Type B pancreatic cell (in vitro differentiated cells): ENCODE measurements at regions not wholly inside any gene's neighbourhood (a gene's known extent, or its start where the extent isn't known, plus 50 kb on each side); places are given as distances from the start of the nearest gene placed in this dataset.

Experiments used
- DNase-seq: peaks from one replicate; pipeline ENCODE4 v3.0.0; 2021; ENCODE audit warnings: mixed read lengths; ENCODE audit not compliant: unreplicated experiment; ENCODE audit errors: extremely low spot score
- H3K27ac Mint-ChIP-seq: 2 replicates; pipeline ENCODE4 v1.8.0; 2021; ENCODE audit warnings: mild to moderate bottlenecking, mixed read lengths
- H3K27me3 Mint-ChIP-seq: 2 replicates; pipeline ENCODE4 v1.8.0; 2021; ENCODE audit warnings: mixed read lengths
- H3K36me3 Mint-ChIP-seq: 2 replicates; pipeline ENCODE4 v1.8.0; 2021; ENCODE audit warnings: mixed read lengths
- H3K4me1 Mint-ChIP-seq: one replicate; pipeline ENCODE4 v1.8.0; 2021; ENCODE audit warnings: mixed read lengths; ENCODE audit not compliant: unreplicated experiment
- H3K4me3 Mint-ChIP-seq: 2 replicates; pipeline ENCODE4 v1.8.0; 2021; ENCODE audit warnings: mild to moderate bottlenecking, mixed read lengths
- H3K9me3 Mint-ChIP-seq: 2 replicates; pipeline ENCODE4 v1.8.0; 2021; ENCODE audit warnings: mixed read lengths
- CTCF ChIP-seq: fragments of 200-600 bp; sonication (generic); conservative IDR thresholded peaks from 2 replicates; pipeline ENCODE4 v1.5.0; 2021; ENCODE audit warnings: antibody characterized with exemption, mild to moderate bottlenecking

- Mint-ChIP-seq H3K27me3 (no peaks in the 10 kb centered on the region), H3K36me3 (no peaks in the 10 kb centered on the region), H3K4me3 (no peak overlapping the region), H3K4me1 (no peaks in the 10 kb centered on the region), H3K27ac (no peak overlapping the region), H3K9me3 (peaks cover 5% of the 10 kb centered on the region)
- DNase-seq, result no peak
- TF ChIP-seq CTCF, result no peak
These were observed 168.7 kb upstream of the FST start for GRCh38 chr5:53311681-53312080.

GRCh38 chr5:53313145-53313544, 167.3 kb upstream of the FST start:
- H3K36me3 Mint-ChIP-seq, result no peaks in the 10 kb centered on the region
- H3K4me1 Mint-ChIP-seq, result no peaks in the 10 kb centered on the region
- no peak overlapping the region for H3K27ac Mint-ChIP-seq
- no peaks in the 10 kb centered on the region for H3K27me3 Mint-ChIP-seq
- no peak for TF ChIP-seq CTCF
- no peak overlapping the region for H3K4me3 Mint-ChIP-seq
- no peak for DNase-seq
- peaks cover 2% of the 10 kb centered on the region for H3K9me3 Mint-ChIP-seq

GRCh38 chr5:53318303-53318702, 162.1 kb upstream of the FST start:
- Mint-ChIP-seq H3K9me3 (peaks cover 5% of the 10 kb centered on the region), H3K4me3 (no peak overlapping the region), H3K27me3 (no peaks in the 10 kb centered on the region), H3K4me1 (no peaks in the 10 kb centered on the region), H3K27ac (no peak overlapping the region), H3K36me3 (no peaks in the 10 kb centered on the region)
- no peak for DNase-seq
- TF ChIP-seq CTCF, result no peak

GRCh38 chr5:53319315-53319714, 161.1 kb upstream of the FST start:
- no peak overlapping the region for H3K27ac Mint-ChIP-seq
- no peaks in the 10 kb centered on the region for H3K27me3 Mint-ChIP-seq
- H3K36me3 Mint-ChIP-seq, result no peaks in the 10 kb centered on the region
- TF ChIP-seq CTCF, result no peak
- H3K4me1 Mint-ChIP-seq, result no peaks in the 10 kb centered on the region
- no peak for DNase-seq
- peaks cover 5% of the 10 kb centered on the region for H3K9me3 Mint-ChIP-seq
- H3K4me3 Mint-ChIP-seq, result no peak overlapping the region

GRCh38 chr5:53321073-53321472, 159.4 kb upstream of the FST start:
- no peak overlapping the region for H3K27ac Mint-ChIP-seq
- H3K27me3 Mint-ChIP-seq, result no peaks in the 10 kb centered on the region
- H3K4me1 Mint-ChIP-seq, result no peaks in the 10 kb centered on the region
- DNase-seq, result no peak
- peaks cover 5% of the 10 kb centered on the region for H3K9me3 Mint-ChIP-seq
- no peak overlapping the region for H3K4me3 Mint-ChIP-seq
- no peaks in the 10 kb centered on the region for H3K36me3 Mint-ChIP-seq
- TF ChIP-seq CTCF, result no peak

- H3K4me1 Mint-ChIP-seq, result no peaks in the 10 kb centered on the region
These were observed 158.7 kb upstream of the FST start for GRCh38 chr5:53321721-53322120.

More at GRCh38 chr5:53321721-53322120, 158.7 kb upstream of the FST start:
- TF ChIP-seq CTCF, result no peak
- H3K27ac Mint-ChIP-seq, result no peak overlapping the region
- no peaks in the 10 kb centered on the region for H3K36me3 Mint-ChIP-seq
- H3K9me3 Mint-ChIP-seq, result peaks cover 5% of the 10 kb centered on the region
- no peak overlapping the region for H3K4me3 Mint-ChIP-seq
- DNase-seq, result no peak
- H3K27me3 Mint-ChIP-seq, result no peaks in the 10 kb centered on the region
